Neural cell (in vitro differentiated cells): ENCODE measurements at regions not wholly inside any gene's neighbourhood (a gene's known extent, or its start where the extent isn't known, plus 50 kb on each side); places are given as distances from the start of the nearest gene placed in this dataset.

Experiments
- EP300 ChIP-seq: fragments of 450-650 bp; conservative IDR thresholded peaks from 2 replicates; pipeline ENCODE4 v1.6.1; 2014; ENCODE audit warnings: antibody characterized with exemption, mild to moderate bottlenecking, moderate library complexity; ENCODE audit not compliant: poor library complexity, severe bottlenecking
- EZH2 ChIP-seq: fragments of 200-600, 300-800 bp; shearing (Covaris generic), sonication (generic); IDR thresholded peaks from 2 replicates; pipeline ENCODE4 v1.6.1; 2014; ENCODE audit warnings: antibody characterized with exemption, low read length, borderline replicate concordance, mild to moderate bottlenecking; ENCODE audit not compliant: insufficient read depth, poor library complexity, severe bottlenecking
- POLR2AphosphoS5 ChIP-seq: IDR thresholded peaks from 2 replicates; pipeline ENCODE4 v1.6.1; 2012
- RAD21 ChIP-seq: fragments of 450-650 bp; conservative IDR thresholded peaks from 2 replicates; pipeline ENCODE4 v1.6.1; 2014; ENCODE audit warnings: antibody characterized with exemption, mild to moderate bottlenecking, moderate library complexity
- TAF1 ChIP-seq: IDR thresholded peaks from 2 replicates; pipeline ENCODE4 v1.6.1; 2012; ENCODE audit warnings: low read depth
- TF ChIP-seq, protein P1 (sequence below): fragments of 450-650 bp; IDR thresholded peaks from 2 replicates; pipeline ENCODE4 v1.5.1; 2014; ENCODE audit warnings: antibody characterized with exemption, mild to moderate bottlenecking, moderate library complexity; ENCODE audit not compliant: poor library complexity, severe bottlenecking
- TF ChIP-seq, protein P2 (sequence below): IDR thresholded peaks from 2 replicates; pipeline ENCODE4 v1.6.1; 2012; ENCODE audit warnings: borderline replicate concordance

DNA sequence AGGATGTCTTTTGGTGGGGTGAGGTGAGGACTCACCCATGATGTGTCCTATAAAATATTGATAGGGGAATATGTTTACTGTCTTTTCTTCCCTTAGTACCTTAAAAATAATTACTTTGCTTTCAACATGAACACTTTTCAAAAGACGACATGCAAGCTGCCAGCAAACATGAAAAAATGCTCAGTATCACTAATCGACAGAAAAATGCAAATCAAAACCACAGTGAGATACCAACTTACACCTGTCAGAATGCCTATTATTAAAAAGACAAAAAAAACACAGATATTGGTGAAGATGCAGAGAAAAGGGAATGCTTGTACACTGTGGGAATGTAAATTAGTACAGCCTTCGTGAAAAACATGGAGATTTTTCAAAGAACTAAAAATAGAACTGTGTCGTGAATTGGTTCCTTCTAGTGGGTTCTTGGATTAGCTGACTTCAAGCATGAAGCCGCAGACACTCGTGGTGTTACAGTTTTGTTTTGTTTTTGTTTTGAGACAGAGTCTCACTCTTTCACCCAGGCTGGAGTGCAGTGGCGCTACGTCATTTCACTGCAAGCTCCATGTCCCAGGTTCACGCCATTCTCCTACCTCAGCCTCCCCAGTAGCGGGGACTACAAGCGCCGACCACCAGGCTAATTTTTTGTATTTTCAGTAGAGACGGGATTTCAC is 160.9 kb downstream of the FGF9 start:
- TF ChIP-seq, protein P1, sequence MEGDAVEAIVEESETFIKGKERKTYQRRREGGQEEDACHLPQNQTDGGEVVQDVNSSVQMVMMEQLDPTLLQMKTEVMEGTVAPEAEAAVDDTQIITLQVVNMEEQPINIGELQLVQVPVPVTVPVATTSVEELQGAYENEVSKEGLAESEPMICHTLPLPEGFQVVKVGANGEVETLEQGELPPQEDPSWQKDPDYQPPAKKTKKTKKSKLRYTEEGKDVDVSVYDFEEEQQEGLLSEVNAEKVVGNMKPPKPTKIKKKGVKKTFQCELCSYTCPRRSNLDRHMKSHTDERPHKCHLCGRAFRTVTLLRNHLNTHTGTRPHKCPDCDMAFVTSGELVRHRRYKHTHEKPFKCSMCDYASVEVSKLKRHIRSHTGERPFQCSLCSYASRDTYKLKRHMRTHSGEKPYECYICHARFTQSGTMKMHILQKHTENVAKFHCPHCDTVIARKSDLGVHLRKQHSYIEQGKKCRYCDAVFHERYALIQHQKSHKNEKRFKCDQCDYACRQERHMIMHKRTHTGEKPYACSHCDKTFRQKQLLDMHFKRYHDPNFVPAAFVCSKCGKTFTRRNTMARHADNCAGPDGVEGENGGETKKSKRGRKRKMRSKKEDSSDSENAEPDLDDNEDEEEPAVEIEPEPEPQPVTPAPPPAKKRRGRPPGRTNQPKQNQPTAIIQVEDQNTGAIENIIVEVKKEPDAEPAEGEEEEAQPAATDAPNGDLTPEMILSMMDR: no peak
- TF ChIP-seq EZH2 (no peak), TAF1 (no peak), POLR2AphosphoS5 (no peak), EP300 (no peak), RAD21 (no peak)
- TF ChIP-seq, protein P2, sequence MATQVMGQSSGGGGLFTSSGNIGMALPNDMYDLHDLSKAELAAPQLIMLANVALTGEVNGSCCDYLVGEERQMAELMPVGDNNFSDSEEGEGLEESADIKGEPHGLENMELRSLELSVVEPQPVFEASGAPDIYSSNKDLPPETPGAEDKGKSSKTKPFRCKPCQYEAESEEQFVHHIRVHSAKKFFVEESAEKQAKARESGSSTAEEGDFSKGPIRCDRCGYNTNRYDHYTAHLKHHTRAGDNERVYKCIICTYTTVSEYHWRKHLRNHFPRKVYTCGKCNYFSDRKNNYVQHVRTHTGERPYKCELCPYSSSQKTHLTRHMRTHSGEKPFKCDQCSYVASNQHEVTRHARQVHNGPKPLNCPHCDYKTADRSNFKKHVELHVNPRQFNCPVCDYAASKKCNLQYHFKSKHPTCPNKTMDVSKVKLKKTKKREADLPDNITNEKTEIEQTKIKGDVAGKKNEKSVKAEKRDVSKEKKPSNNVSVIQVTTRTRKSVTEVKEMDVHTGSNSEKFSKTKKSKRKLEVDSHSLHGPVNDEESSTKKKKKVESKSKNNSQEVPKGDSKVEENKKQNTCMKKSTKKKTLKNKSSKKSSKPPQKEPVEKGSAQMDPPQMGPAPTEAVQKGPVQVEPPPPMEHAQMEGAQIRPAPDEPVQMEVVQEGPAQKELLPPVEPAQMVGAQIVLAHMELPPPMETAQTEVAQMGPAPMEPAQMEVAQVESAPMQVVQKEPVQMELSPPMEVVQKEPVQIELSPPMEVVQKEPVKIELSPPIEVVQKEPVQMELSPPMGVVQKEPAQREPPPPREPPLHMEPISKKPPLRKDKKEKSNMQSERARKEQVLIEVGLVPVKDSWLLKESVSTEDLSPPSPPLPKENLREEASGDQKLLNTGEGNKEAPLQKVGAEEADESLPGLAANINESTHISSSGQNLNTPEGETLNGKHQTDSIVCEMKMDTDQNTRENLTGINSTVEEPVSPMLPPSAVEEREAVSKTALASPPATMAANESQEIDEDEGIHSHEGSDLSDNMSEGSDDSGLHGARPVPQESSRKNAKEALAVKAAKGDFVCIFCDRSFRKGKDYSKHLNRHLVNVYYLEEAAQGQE: no peak
